Ishikawa (cell line): ENCODE measurements at regions not wholly inside any gene's neighbourhood (a gene's known extent, or its start where the extent isn't known, plus 50 kb on each side); places are given as distances from the start of the nearest gene placed in this dataset.

Experiments
- CEBPB ChIP-seq: IDR thresholded peaks from 2 replicates; pipeline ENCODE4 v1.6.1; 2012
- CREB1 ChIP-seq: IDR thresholded peaks from 2 replicates; pipeline ENCODE4 v1.6.1; 2012; ENCODE audit warnings: low read depth
- EP300 ChIP-seq: IDR thresholded peaks from 2 replicates; pipeline ENCODE4 v1.6.1; 2012; ENCODE audit warnings: borderline replicate concordance
- FOXM1 ChIP-seq: IDR thresholded peaks from 2 replicates; pipeline ENCODE4 v1.6.1; 2012; ENCODE audit warnings: low read depth, borderline replicate concordance
- NFIC ChIP-seq: IDR thresholded peaks from 2 replicates; pipeline ENCODE4 v1.6.1; 2012
- RAD21 ChIP-seq: IDR thresholded peaks from 2 replicates; pipeline ENCODE4 v1.6.1; 2012; ENCODE audit warnings: low read depth
- REST ChIP-seq: IDR thresholded peaks from 2 replicates; pipeline ENCODE4 v1.6.1; 2012; ENCODE audit warnings: low read depth, mild to moderate bottlenecking
- TAF1 ChIP-seq: IDR thresholded peaks from 2 replicates; pipeline ENCODE4 v1.6.1; 2012; ENCODE audit warnings: low read depth, mild to moderate bottlenecking
- TEAD4 ChIP-seq: IDR thresholded peaks from 2 replicates; pipeline ENCODE4 v1.6.1; 2012
- YY1 ChIP-seq: IDR thresholded peaks from 2 replicates; pipeline ENCODE4 v1.6.1; 2012; ENCODE audit warnings: low read depth
- ZBTB7A ChIP-seq: IDR thresholded peaks from 2 replicates; pipeline ENCODE4 v1.6.1; 2012; ENCODE audit warnings: low read depth
- TF ChIP-seq, protein P1 (sequence below): IDR thresholded peaks from 2 replicates; pipeline ENCODE4 v1.6.1; 2012
- TF ChIP-seq, protein P2 (sequence below): IDR thresholded peaks from 2 replicates; pipeline ENCODE4 v1.6.1; 2012

DNA sequence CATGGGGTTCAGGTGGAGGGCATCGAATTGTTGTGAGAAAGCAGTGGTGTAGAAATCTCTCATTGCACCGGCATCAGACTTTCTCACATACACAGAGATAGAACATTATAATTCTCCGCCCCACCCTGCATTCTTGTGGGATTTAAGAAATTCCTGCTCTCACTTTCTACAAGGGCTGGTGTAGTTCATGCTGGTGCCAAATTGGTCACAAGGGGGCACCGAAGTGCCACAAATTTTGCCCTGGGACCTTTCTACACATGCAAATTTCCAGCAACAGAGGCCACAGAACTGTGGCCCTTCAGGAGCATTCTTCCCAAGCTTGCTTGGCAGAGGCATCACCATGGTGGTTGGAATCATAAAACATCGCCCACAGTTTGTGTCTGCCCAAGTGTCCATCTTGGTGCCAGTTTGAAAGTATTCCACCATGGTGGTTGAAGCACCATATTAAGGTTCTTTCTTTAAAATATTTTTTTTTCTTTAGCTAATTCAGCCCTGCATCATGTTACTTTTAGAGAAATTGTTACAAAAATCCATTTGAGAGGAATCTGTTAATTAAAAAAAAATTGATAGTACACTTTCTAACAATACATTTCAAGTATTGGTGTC, 521.2 kb upstream of the FANCL start:
- TF ChIP-seq EP300 (no peak), CREB1 (no peak), FOXM1 (no peak), TAF1 (no peak), YY1 (no peak), ZBTB7A (no peak), REST (no peak), CEBPB (no peak), NFIC (no peak), TEAD4 (peak; percentile 55), RAD21 (peak; percentile 73)
- TF ChIP-seq, protein P1, sequence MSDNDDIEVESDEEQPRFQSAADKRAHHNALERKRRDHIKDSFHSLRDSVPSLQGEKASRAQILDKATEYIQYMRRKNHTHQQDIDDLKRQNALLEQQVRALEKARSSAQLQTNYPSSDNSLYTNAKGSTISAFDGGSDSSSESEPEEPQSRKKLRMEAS: no peak
- TF ChIP-seq, protein P2, sequence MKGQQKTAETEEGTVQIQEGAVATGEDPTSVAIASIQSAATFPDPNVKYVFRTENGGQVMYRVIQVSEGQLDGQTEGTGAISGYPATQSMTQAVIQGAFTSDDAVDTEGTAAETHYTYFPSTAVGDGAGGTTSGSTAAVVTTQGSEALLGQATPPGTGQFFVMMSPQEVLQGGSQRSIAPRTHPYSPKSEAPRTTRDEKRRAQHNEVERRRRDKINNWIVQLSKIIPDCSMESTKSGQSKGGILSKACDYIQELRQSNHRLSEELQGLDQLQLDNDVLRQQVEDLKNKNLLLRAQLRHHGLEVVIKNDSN: no peak
